GM12878 (cell line): ENCODE measurements at regions not wholly inside any gene's neighbourhood (a gene's known extent, or its start where the extent isn't known, plus 50 kb on each side); places are given as distances from the start of the nearest gene placed in this dataset.

Experiments used
- ATAC-seq: fragments of 200-7000 bp; cut with Tn5 transposase; 3 replicates; pipeline ENCODE4 v1.9.1; 2020; ENCODE audit warnings: mild to moderate bottlenecking, moderate library complexity
- BruUV-seq: library from RNA; stranded (reverse); fragments of 400-500 nt; replicated peaks from 2 replicates; lab custom pipeline; 2021; lab: Mats Ljungman, UMichigan
- CTCF ChIA-PET: fragments of 300-600 bp; sonication (Branson Sonifier 250); formaldehyde crosslinking; extraction: SDS; loops from one replicate; lab custom pipeline; 2021; ENCODE audit warnings: inconsistent platforms; lab: Yijun Ruan, JAX
- POLR2A ChIA-PET: fragments of 350-600 bp; formaldehyde crosslinking; extraction: SDS; loops from one replicate; lab custom pipeline; 2021; ENCODE audit warnings: inconsistent platforms; lab: Charles Lee
- RAD21 ChIA-PET: fragments of 300-600 bp; sonication (Branson Sonifier 250); formaldehyde crosslinking; loops from one replicate; lab custom pipeline; 2023; ENCODE audit warnings: antibody characterized with exemption; ENCODE audit not compliant: unreplicated experiment; lab: Charles Lee
- SMC1A ChIA-PET: fragments of 300-600 bp; sonication (Branson Sonifier 250); formaldehyde crosslinking; loops from one replicate; lab custom pipeline; 2023; ENCODE audit not compliant: unreplicated experiment, uncharacterized antibody; lab: Charles Lee
- DNase-seq: peaks from one replicate; pipeline ENCODE4 v3.0.0-alpha.2; 2011; ENCODE audit warnings: low read depth, low spot score
- FAIRE-seq: peaks from 3 replicates; lab custom pipeline; 2011; peaks lifted over from hg19 to GRCh38; lab: Jason Lieb, UNC
- H2AFZ ChIP-seq: 2 replicates; pipeline ENCODE4 v1.6.0; 2011; ENCODE audit warnings: low read depth, low read length, control low read depth; ENCODE audit not compliant: control insufficient read depth
- H3K27ac ChIP-seq: 2 replicates; pipeline ENCODE4 v1.5.1; 2011; ENCODE audit warnings: control low read depth; ENCODE audit not compliant: control insufficient read depth, insufficient read depth
- H3K27me3 ChIP-seq, 2 experiments: replicated peaks in 1 of 2; 2 replicates each; pipeline versions ENCODE4 v1.6.0 to v1.6.1; 2011; ENCODE audit warnings: low read length in 1 of 2; ENCODE audit not compliant: control insufficient read depth in 2 of 2, insufficient read depth in 2 of 2
- H3K36me3 ChIP-seq, 2 experiments: 2 replicates each; pipeline ENCODE4 v1.5.1; 2011; ENCODE audit warnings: low read length in 1 of 2; ENCODE audit not compliant: control insufficient read depth in 2 of 2, insufficient read depth in 2 of 2
- H3K4me1 ChIP-seq: 2 replicates; pipeline ENCODE4 v1.6.1; 2011; ENCODE audit warnings: mild to moderate bottlenecking, low read length, moderate library complexity, mixed read lengths; ENCODE audit not compliant: control insufficient read depth, insufficient read depth
- H3K4me2 ChIP-seq: 2 replicates; pipeline ENCODE4 v1.6.0; 2011; ENCODE audit warnings: control low read depth; ENCODE audit not compliant: control insufficient read depth, insufficient read depth
- H3K4me3 ChIP-seq: fragments of 200-600 bp; sonication (generic); 2 replicates; pipeline ENCODE4 v1.5.1; 2016
- H3K79me2 ChIP-seq: 2 replicates; pipeline ENCODE4 v1.6.0; 2011; ENCODE audit warnings: low read length; ENCODE audit not compliant: control insufficient read depth, insufficient read depth
- H3K9ac ChIP-seq: 2 replicates; pipeline ENCODE4 v1.8.0; 2011; ENCODE audit warnings: low read length, control low read depth, mixed read lengths; ENCODE audit not compliant: control insufficient read depth, insufficient read depth
- H3K9me3 ChIP-seq: replicated peaks from 3 replicates; pipeline ENCODE4 v1.5.1; 2011; ENCODE audit warnings: mild to moderate bottlenecking, low read length; ENCODE audit not compliant: control insufficient read depth, insufficient read depth
- H4K20me1 ChIP-seq: 2 replicates; pipeline ENCODE4 v1.6.0; 2011; ENCODE audit not compliant: control insufficient read depth, insufficient read depth
- ATF3 ChIP-seq: IDR thresholded peaks from 2 replicates; pipeline ENCODE4 v1.6.1; 2011; ENCODE audit warnings: low read depth, mild to moderate bottlenecking, low read length, moderate library complexity, borderline replicate concordance; ENCODE audit errors: extremely low read depth
- BACH1 ChIP-seq: fragments of 450-650 bp; IDR thresholded peaks from 2 replicates; pipeline ENCODE4 v1.6.1; 2017; ENCODE audit warnings: mild to moderate bottlenecking, borderline replicate concordance
- CUX1 ChIP-seq: IDR thresholded peaks from 2 replicates; pipeline ENCODE4 v1.6.1; 2012; ENCODE audit warnings: improper control_type of control experiment, low read depth, low read length; ENCODE audit not compliant: insufficient replicate concordance
- DPF2 ChIP-seq: fragments of 450-650 bp; IDR thresholded peaks from 2 replicates; pipeline ENCODE4 v1.6.1; 2017; ENCODE audit warnings: mild to moderate bottlenecking
- EGR1 ChIP-seq, 2 experiments: IDR thresholded peaks; 1 replicate in 1 of 2; 2 replicates in 1 of 2; pipeline ENCODE4 v1.6.1; 2011 to 2012; ENCODE audit warnings: low read depth in 2 of 2, low read length in 2 of 2, borderline replicate concordance in 1 of 2, mild to moderate bottlenecking in 1 of 2, moderate library complexity in 1 of 2
- FOS ChIP-seq: IDR thresholded peaks from 3 replicates; pipeline ENCODE4 v1.6.1; 2011; ENCODE audit warnings: borderline replicate concordance; ENCODE audit not compliant: insufficient read length; ENCODE audit errors: extremely low read depth
- MEF2A ChIP-seq: IDR thresholded peaks from 2 replicates; pipeline ENCODE4 v1.6.1; 2011; ENCODE audit warnings: low read depth, mild to moderate bottlenecking, low read length, moderate library complexity; ENCODE audit not compliant: insufficient read depth
- POU2F2 ChIP-seq: IDR thresholded peaks from 3 replicates; pipeline ENCODE4 v1.6.1; 2011; ENCODE audit warnings: low read depth, mild to moderate bottlenecking, low read length, borderline replicate concordance
- REST ChIP-seq: IDR thresholded peaks from 2 replicates; pipeline ENCODE4 v1.6.1; 2012; ENCODE audit warnings: mild to moderate bottlenecking, low read depth, low read length
- TBL1XR1 ChIP-seq: IDR thresholded peaks from 2 replicates; pipeline ENCODE4 v1.6.1; 2012; ENCODE audit warnings: low read depth, low read length, improper control_type of control experiment
- ZNF207 ChIP-seq: fragments of 450-650 bp; IDR thresholded peaks from 2 replicates; pipeline ENCODE4 v1.6.1; 2014; ENCODE audit warnings: antibody characterized with exemption, mild to moderate bottlenecking, borderline replicate concordance
- ZNF217 ChIP-seq: fragments of 450-650 bp; IDR thresholded peaks from 2 replicates; pipeline ENCODE4 v1.6.1; 2017; ENCODE audit warnings: antibody characterized with exemption, mild to moderate bottlenecking
- ZZZ3 ChIP-seq: IDR thresholded peaks from 2 replicates; pipeline ENCODE4 v1.6.1; 2011; ENCODE audit warnings: low read depth; ENCODE audit not compliant: control insufficient read depth, insufficient read length
- WGBS: methylation state at CpG from one replicate; pipeline ENCODE4 v1.1.6; 2016; ENCODE audit warnings: low lambda C conversion rate; ENCODE audit not compliant: insufficient replicate concordance, insufficient coverage; ENCODE audit errors: missing lambda C conversion rate; 5-methylcytosine and 5-hydroxymethylcytosine counted together
- in situ Hi-C: fragments of 300-500 bp; cut with MboI; formaldehyde crosslinking; loops from 9 replicates; pipeline ENCODE4 v1.14.3; 2018; ENCODE audit warnings: mixed read lengths
- intact Hi-C: fragments of 100-400 bp; cut with micrococcal nuclease; formaldehyde crosslinking; loops from one replicate; pipeline ENCODE4 v1.14.2; 2022; ENCODE audit not compliant: unreplicated experiment
- TF ChIP-seq, protein P1 (sequence below): IDR thresholded peaks from 2 replicates; pipeline ENCODE4 v1.6.1; 2011; ENCODE audit warnings: low read depth, low read length, improper control_type of control experiment, borderline replicate concordance

DNA sequence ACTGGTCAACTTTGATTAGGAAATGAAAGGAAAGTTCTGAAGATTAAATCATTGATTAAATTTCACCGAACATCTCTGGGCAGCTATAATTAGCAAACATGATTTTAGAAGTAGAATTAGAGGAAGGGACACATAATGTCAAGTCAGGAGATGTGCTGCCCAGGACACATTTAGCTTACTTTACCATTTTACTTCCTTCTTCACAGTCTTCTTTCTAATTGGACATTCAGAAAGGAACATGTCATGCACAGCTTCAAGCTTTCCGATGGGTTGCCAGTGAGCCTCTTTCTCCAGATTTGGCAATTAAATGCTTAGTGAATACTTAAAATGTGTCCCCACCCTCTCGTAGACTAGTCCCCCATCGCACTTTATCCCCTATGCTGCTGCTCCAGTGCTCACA, 234.7 kb downstream of the FAM76B start:
- ChIA-PET RAD21 (interaction anchor here (1.1 to 2.2 kb wide), 6 partner anchors 9 to 323 kb away, joined by 3 to 13 read pairs (median 3); no protein-coding TSS in a partner anchor), SMC1A (interaction anchor here (0.6 to 6.7 kb wide), 10 partner anchors 10 to 186 kb away, joined by 3 to 57 read pairs (median 5); no protein-coding TSS in a partner anchor), CTCF (interaction anchor here (1.6 to 3.4 kb wide), 2 partner anchors 10 to 12 kb away, joined by 6 to 24 read pairs; no protein-coding TSS in a partner anchor), POLR2A (interaction anchor here (1.0 kb wide), 1 partner anchor 22 kb away, joined by 3 read pairs; no protein-coding TSS in a partner anchor)
- H3K9ac ChIP-seq: no peak overlapping the region
- FAIRE-seq (no peak), ATAC-seq (no peak), DNase-seq (no peak)
- H3K27me3 ChIP-seq: no peaks in the 10 kb centered on the region
- intact Hi-C loops (loop anchor here (5.0 kb wide), 3 partner anchors 132 to 403 kb away; partner anchors contain the start of gene SESN3), in situ Hi-C loops (no loop called here)
- H3K36me3 ChIP-seq: no peaks in the 10 kb centered on the region
- H3K4me3 ChIP-seq: no peak overlapping the region
- no peak overlapping the region for H3K4me2 ChIP-seq
- H3K79me2 ChIP-seq: no peaks in the 10 kb centered on the region
- no peak overlapping the region for H3K27ac ChIP-seq
- peaks cover 21% of the 10 kb centered on the region for H3K4me1 ChIP-seq
- no peaks in the 10 kb centered on the region; the same call in 2 of the 3 replicates for H3K9me3 ChIP-seq
- no TSS peak for BruUV-seq
- H4K20me1 ChIP-seq: no peaks in the 10 kb centered on the region
- H2AFZ ChIP-seq: no peak overlapping the region
- 99% methylated on average over 4 of the region's 4 CpGs for WGBS
- TF ChIP-seq POU2F2: no peak
- no peak for TF ChIP-seq EGR1 (IDR thresholded peaks at IDR 0.05; ENCODE audit: borderline replicate concordance in 1 of 2, low read depth in 2 of 2, low read length in 2 of 2)
- no peak for TF ChIP-seq CUX1
- no peak for TF ChIP-seq ZNF217
- no peak for TF ChIP-seq TBL1XR1
- no peak for TF ChIP-seq ZZZ3
- no peak for TF ChIP-seq ATF3
- TF ChIP-seq DPF2: no peak
- TF ChIP-seq BACH1: no peak
- no peak for TF ChIP-seq MEF2A
- TF ChIP-seq REST: no peak
- no peak for TF ChIP-seq ZNF207
- TF ChIP-seq, protein P1, sequence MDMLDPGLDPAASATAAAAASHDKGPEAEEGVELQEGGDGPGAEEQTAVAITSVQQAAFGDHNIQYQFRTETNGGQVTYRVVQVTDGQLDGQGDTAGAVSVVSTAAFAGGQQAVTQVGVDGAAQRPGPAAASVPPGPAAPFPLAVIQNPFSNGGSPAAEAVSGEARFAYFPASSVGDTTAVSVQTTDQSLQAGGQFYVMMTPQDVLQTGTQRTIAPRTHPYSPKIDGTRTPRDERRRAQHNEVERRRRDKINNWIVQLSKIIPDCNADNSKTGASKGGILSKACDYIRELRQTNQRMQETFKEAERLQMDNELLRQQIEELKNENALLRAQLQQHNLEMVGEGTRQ: no peak
- TF ChIP-seq FOS: no peak
